Epithelial cell of proximal tubule (primary cell): ENCODE measurements at regions not wholly inside any gene's neighbourhood (a gene's known extent, or its start where the extent isn't known, plus 50 kb on each side); places are given as distances from the start of the nearest gene placed in this dataset.
"Not testable (repeated sequence)": the region's sequence is repeated elsewhere in the genome, so short reads cannot be mapped to it uniquely, and the experiment has no call there.

Source experiments
- DNase-seq: peaks from one replicate; pipeline ENCODE4 v3.0.0-alpha.2; 2011; ENCODE audit warnings: low read depth
- H3K4me3 ChIP-seq: 2 replicates; pipeline ENCODE4 v1.5.1; 2011; ENCODE audit warnings: low read depth, mild to moderate bottlenecking, low read length
- CTCF ChIP-seq: conservative IDR thresholded peaks from 2 replicates; pipeline ENCODE4 v1.5.1; 2012; ENCODE audit warnings: low read depth, mild to moderate bottlenecking, low read length

- DNase-seq, result no peak
- H3K4me3 ChIP-seq, result no peak overlapping the region
- TF ChIP-seq CTCF, result no peak
Observed at GRCh38 chr10:84626397-84627087, 298.2 kb downstream of the CCSER2 start.

- DNase-seq, result no peak
- no peak overlapping the region for H3K4me3 ChIP-seq
- TF ChIP-seq CTCF, result no peak
Observed at GRCh38 chr10:84632866-84633265, 304.5 kb downstream of the CCSER2 start.

- no peak for TF ChIP-seq CTCF
- DNase-seq, result no peak
Observed at GRCh38 chr10:84634636-84635035, 306.2 kb downstream of the CCSER2 start.

GRCh38 chr10:84650628-84651027 is 322.2 kb downstream of the CCSER2 start:
- DNase-seq, H3K4me3 ChIP-seq: not testable (repeated sequence)

More at GRCh38 chr10:84634636-84635035, 306.2 kb downstream of the CCSER2 start:
- no peak overlapping the region for H3K4me3 ChIP-seq

GRCh38 chr10:84654671-84655070 is 326.3 kb downstream of the CCSER2 start:
- no peak overlapping the region for H3K4me3 ChIP-seq
- no peak for DNase-seq
- TF ChIP-seq CTCF, result no peak

GRCh38 chr10:84659027-84659426 is 330.6 kb downstream of the CCSER2 start:
- TF ChIP-seq CTCF, result no peak
- H3K4me3 ChIP-seq, result no peak overlapping the region
- DNase-seq, result no peak

GRCh38 chr10:84659497-84660439 is 331.4 kb downstream of the CCSER2 start:
- H3K4me3 ChIP-seq, result no peak overlapping the region
- DNase-seq, result no peak
- TF ChIP-seq CTCF, result no peak
